WI38 (cell line): ENCODE measurements at regions not wholly inside any gene's neighbourhood (a gene's known extent, or its start where the extent isn't known, plus 50 kb on each side); places are given as distances from the start of the nearest gene placed in this dataset.

Experiments
- H3K4me3 ChIP-seq: 2 replicates; pipeline ENCODE4 v1.5.1; 2011; ENCODE audit warnings: low read depth, mild to moderate bottlenecking, control low read depth, low read length
- CTCF ChIP-seq: IDR thresholded peaks from 2 replicates; pipeline ENCODE4 v1.5.1; 2012; ENCODE audit warnings: low read depth, mild to moderate bottlenecking, control low read depth, low read length

GRCh38 chr20:22495789-22496188 lies 88.6 kb downstream of the FOXA2 start:
- no peak overlapping the region for H3K4me3 ChIP-seq
- TF ChIP-seq CTCF, result no peak

GRCh38 chr20:22495172-22495571 lies 89.2 kb downstream of the FOXA2 start:
- no peak for TF ChIP-seq CTCF
- no peak overlapping the region for H3K4me3 ChIP-seq

- TF ChIP-seq CTCF, result no peak
- no peak overlapping the region for H3K4me3 ChIP-seq
Observed at GRCh38 chr20:22492497-22492896, 91.9 kb downstream of the FOXA2 start.

GRCh38 chr20:22491194-22491505 lies 93.2 kb downstream of the FOXA2 start:
- no peak for TF ChIP-seq CTCF
- no peak overlapping the region for H3K4me3 ChIP-seq

GRCh38 chr20:22490287-22491193 lies 93.8 kb downstream of the FOXA2 start:
- no peak for TF ChIP-seq CTCF
- no peak overlapping the region for H3K4me3 ChIP-seq

- no peak overlapping the region for H3K4me3 ChIP-seq
- no peak for TF ChIP-seq CTCF
Observed at GRCh38 chr20:22489626-22490286, 94.6 kb downstream of the FOXA2 start.

GRCh38 chr20:22480336-22480735 lies 104.0 kb downstream of the FOXA2 start:
- H3K4me3 ChIP-seq, result no peak overlapping the region
- TF ChIP-seq CTCF, result no peak
